ENCODE measurements at regions not wholly inside any gene's neighbourhood (a gene's known extent, or its start where the extent isn't known, plus 50 kb on each side); places are given as distances from the start of the nearest gene placed in this dataset.

GRCh38 chr5:66348387-66349125, 204.5 kb downstream of the SREK1 start:
- no peak for TF ChIP-seq CTCF (IDR thresholded peaks at IDR 0.05; ENCODE audit: low read depth, low read length)
- DNase-seq (ENCODE audit: extremely low read depth, low read depth): no peak

GRCh38 chr5:66351813-66352212, 207.7 kb downstream of the SREK1 start:
- DNase-seq (ENCODE audit: extremely low read depth, low read depth): no peak
- TF ChIP-seq CTCF (IDR thresholded peaks at IDR 0.05; ENCODE audit: low read depth, low read length): no peak

DNA sequence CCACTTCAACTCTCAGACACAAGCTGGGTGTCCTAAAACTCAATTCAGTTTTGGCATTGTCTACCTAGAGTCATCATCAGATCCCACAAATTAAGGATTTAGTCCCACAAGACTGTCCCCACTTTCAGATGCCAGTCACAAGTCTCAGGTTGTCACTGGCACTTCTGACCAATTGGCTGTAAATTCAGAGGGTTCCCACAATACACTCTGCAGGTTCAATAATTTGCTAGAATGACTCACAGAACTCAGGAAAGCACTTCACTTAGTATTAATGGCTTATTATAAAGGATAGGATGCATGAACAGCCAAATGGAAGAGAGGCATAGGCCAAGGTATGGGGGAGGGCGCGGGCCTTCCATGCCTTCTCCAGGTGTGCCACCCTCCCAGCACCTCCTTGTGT, 209.1 kb downstream of the SREK1 start:
- TF ChIP-seq CTCF (IDR thresholded peaks at IDR 0.05; ENCODE audit: low read depth, low read length): no peak
- DNase-seq (ENCODE audit: extremely low read depth, low read depth): no peak

- no peak for TF ChIP-seq CTCF (IDR thresholded peaks at IDR 0.05; ENCODE audit: low read depth, low read length)
Measured at GRCh38 chr5:66354422-66354821, 210.3 kb downstream of the SREK1 start.

GRCh38 chr5:66356011-66356565, 212.0 kb downstream of the SREK1 start:
- no peak for DNase-seq (ENCODE audit: extremely low read depth, low read depth)

More at GRCh38 chr5:66354422-66354821, 210.3 kb downstream of the SREK1 start:
- no peak for DNase-seq (ENCODE audit: extremely low read depth, low read depth)

GRCh38 chr5:66358741-66359140, 214.6 kb downstream of the SREK1 start:
- TF ChIP-seq CTCF (IDR thresholded peaks at IDR 0.05; ENCODE audit: low read depth, low read length): no peak
- no peak for DNase-seq (ENCODE audit: extremely low read depth, low read depth)

More at GRCh38 chr5:66356011-66356565, 212.0 kb downstream of the SREK1 start:
- TF ChIP-seq CTCF (IDR thresholded peaks at IDR 0.05; ENCODE audit: low read depth, low read length): no peak

DNA sequence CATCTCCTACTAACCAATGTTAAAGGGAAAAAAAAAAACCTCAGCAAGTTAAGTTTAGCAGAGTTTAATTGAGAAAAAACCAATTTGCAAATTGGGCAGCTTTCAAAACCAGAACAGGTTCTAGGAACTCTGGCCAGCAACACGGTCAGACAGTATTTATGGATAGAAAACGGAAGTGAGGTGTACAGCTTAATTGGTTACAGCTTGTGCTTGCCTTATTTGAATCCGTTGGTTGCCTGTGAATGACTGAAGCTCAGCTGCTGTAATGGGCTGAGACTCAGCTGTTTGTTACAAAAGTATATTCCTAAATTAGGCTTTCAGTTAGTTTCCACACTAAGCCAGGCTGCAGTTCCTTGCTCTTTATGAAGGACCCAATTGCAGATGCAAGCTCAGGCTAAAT, 217.0 kb downstream of the SREK1 start:
- DNase-seq (ENCODE audit: extremely low read depth, low read depth): no peak
- no peak for TF ChIP-seq CTCF (IDR thresholded peaks at IDR 0.05; ENCODE audit: low read depth, low read length)

Measured in AG09319 (cell line).